Erythroblast (primary cell): ENCODE measurements at regions not wholly inside any gene's neighbourhood (a gene's known extent, or its start where the extent isn't known, plus 50 kb on each side); places are given as distances from the start of the nearest gene placed in this dataset.

Source experiments
- GATA1 ChIP-seq: IDR thresholded peaks from 2 replicates; pipeline ENCODE4 v1.6.1; 2011; ENCODE audit warnings: low read depth, mild to moderate bottlenecking, control low read depth, low read length, moderate library complexity
- POLR2A ChIP-seq: IDR thresholded peaks from 2 replicates; pipeline ENCODE4 v1.6.1; 2011; ENCODE audit warnings: mild to moderate bottlenecking, low read length

DNA sequence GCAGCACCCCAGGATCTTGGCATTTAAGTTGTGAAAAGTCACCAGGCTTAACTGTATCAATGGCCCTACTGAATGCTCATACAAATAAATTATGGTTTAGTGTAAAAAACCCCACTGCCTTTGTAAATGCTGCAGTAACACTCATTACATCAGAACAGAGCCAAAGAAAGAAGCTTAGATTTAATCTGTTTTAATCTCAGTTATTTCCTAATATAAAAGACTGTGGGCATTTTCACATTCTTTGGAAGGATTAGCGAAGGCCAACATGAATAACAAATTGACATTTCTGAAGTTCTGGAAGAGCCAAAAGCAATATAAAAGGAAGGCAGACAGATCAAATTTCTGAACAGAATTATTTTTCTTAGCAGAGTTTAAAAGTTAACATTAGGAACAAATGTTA lies 140.0 kb upstream of the HCCS start:
- TF ChIP-seq POLR2A, result no peak
- TF ChIP-seq GATA1, result no peak
